Right hindlimb (tissue), 1 donor: ENCODE measurements at regions not wholly inside any gene's neighbourhood (a gene's known extent, or its start where the extent isn't known, plus 50 kb on each side); places are given as distances from the start of the nearest gene placed in this dataset.

ENCODE experiments used
- DNase-seq: peaks from one replicate; pipeline ENCODE4 v3.0.0-alpha.2; 2018

- no peak for DNase-seq
Measured at GRCh38 chr7:45235905-45236304, 78.3 kb downstream of the RAMP3 start.

- no peak for DNase-seq
Measured at GRCh38 chr7:45236666-45237065, 79.1 kb downstream of the RAMP3 start.

DNA sequence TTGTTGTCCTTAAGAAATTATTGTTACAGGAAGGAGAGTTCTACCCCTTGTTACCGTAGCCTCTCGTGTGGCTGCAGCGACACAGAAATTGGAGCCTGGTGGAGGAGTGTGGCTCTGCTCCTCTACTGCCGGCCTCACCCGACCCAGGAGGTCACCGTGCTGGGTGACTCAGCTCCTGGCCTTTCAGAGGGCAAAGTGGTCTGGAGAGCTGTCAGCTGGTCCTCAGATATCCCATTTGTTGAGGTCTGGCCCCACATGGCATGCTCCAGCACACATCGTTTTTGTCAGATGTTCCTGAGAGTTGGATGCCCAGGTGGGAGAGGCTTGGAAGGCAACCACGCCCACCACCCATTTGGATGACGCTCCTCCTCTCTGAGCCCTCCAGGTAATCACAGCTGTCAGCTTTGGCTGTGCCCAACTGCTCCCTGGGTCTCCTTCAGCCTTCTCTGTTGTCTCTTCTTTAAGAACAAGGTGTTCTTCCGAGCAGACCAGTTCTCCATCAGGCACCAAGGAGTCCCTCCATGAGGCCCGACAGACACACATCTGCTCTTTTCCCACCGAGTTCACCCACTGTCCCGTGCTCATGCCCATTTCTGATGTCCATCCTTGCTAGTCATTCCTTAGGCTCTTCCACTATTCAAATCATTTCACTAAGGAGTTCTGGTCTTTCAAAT lies 80.3 kb downstream of the RAMP3 start:
- DNase-seq, result no peak

GRCh38 chr7:45238806-45239205 lies 81.2 kb downstream of the RAMP3 start:
- no peak for DNase-seq

DNA sequence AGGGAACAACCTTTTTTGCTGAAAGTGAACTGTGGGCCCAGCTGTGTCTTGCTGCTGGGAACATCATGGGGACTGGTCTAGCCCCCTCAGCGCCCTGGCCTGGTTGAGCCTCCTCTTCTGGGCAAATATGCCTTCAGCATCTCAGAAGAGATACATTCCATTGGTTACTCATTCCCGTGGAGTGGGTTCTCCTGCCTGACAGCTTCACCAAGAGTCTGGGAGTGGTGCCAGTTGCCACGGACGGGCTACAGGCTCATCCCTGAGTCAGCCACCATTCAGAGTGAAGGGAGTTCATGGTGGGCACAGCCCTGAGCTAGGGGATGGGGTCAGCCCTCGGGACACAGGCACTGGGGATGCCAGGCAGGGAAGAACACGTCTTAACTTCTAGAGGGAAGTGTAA lies 81.9 kb downstream of the RAMP3 start:
- no peak for DNase-seq

DNA sequence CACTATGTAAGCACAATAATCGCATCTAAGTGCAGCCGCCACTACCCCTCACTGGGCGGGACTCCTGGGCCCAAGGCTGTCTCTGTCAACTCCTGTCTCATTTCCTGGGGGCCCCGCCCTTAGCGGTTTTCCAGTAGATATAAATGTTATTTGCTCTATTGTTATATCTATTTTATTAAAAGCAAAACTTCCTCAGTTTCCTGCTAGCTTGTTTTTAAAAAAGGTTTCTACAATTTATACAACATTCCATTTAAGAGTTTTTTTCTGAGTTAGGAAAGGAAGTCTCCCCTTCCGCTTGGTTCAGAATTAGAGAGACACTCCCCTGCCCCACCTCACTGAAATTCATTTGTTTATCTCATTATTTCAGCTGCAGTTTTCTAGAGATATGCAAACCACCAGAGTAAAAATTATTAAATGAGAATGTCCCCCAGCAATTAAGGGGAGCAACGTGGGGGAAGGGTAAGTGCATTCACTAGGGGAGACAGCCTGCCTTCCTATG lies 82.7 kb downstream of the RAMP3 start:
- DNase-seq, result no peak

DNA sequence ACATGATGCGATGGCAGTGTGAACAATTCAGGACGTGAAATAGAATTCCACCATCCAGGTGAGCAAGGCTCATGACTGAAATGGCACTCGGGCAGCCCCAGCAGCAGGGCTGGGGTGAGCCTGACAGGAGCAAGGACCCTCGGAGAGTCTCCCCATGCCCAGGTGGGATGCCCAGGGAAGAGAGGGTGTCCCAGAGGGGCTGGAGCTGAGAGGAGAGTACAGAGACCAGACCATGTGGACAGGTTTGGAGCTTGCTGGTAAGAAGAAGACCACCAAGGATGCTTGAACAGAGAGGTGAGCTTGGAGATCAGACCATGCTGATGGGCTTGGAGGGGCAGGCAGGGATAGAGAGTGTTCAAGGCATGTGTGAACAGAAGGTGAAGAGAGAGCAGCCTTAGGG lies 83.3 kb downstream of the RAMP3 start:
- no peak for DNase-seq

GRCh38 chr7:45241339-45242109 lies 83.9 kb downstream of the RAMP3 start:
- DNase-seq, result no peak

- no peak for DNase-seq
Measured at GRCh38 chr7:45242261-45242660, 84.7 kb downstream of the RAMP3 start.

DNA sequence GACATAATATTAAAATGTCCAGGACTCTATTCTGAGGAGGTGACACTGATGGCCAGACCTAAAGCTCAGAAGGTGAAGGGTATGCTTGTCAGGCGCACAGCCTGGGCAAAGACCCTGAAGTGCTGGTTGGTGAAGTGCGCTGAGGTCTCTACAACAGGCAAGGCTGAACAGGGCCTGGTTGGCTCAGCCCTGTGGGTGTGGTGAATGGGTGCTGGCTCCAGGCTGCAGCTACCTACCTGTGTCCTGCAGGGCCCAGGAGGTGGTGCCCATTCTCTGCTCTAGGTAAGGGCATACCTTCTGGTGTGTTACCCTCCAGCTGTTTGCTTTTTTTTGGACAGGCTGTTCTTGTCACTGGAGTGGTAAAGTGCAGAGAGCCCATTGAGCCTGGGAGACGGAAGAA lies 85.1 kb downstream of the RAMP3 start:
- DNase-seq, result no peak

- no peak for DNase-seq
Measured at GRCh38 chr7:45244981-45245380, 87.4 kb downstream of the RAMP3 start.

DNA sequence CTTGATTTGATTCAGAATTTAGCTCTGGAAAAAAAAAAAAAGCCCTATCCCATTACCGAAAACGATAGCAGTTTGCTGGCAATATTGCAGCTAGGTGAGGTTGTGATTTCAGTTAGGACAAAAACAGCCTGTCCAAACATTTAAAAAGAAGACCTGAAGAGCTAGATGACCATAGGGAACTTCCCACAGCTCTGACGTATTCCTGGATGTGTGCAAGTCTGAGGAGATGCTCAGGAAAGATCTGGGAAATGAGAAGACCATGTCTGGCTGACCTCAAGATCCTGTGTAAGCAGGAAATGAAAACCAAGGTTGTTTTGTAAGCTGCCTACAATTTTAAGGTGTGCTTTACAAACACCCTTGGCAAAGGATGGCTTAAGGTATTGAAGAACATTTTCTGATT lies 88.7 kb downstream of the RAMP3 start:
- DNase-seq, result no peak

- no peak for DNase-seq
Measured at GRCh38 chr7:45252248-45252647, 94.7 kb downstream of the RAMP3 start.

GRCh38 chr7:45252857-45253256 lies 95.3 kb downstream of the RAMP3 start:
- no peak for DNase-seq

DNA sequence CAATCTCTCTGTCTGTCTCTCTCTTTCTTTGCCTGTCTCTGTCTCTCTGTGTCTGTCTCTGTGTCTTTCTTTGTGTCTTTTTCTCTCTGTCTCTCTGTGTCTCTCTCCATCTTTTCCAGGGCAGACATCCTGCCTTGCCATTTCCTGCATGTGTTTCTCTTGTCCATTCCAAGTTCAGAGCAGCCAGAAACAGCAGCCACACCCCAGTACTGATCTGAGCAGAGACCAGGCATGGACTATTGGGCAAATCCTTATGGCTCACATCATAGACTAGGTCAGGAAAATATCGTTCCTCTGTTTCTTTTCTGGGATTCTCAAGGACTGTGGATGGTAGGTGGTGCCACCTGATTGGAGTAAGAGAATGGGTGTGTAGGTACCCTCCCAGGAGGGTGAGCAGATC lies 95.8 kb downstream of the RAMP3 start:
- no peak for DNase-seq

- DNase-seq, result no peak
Measured at GRCh38 chr7:45255187-45255586, 97.6 kb downstream of the RAMP3 start.

GRCh38 chr7:45256309-45256708 lies 98.7 kb downstream of the RAMP3 start:
- DNase-seq, result no peak

- DNase-seq, result no peak
Measured at GRCh38 chr7:45256775-45257174, 99.2 kb downstream of the RAMP3 start.

- DNase-seq, result no peak
Measured at GRCh38 chr7:45257284-45257683, 99.7 kb downstream of the RAMP3 start.

DNA sequence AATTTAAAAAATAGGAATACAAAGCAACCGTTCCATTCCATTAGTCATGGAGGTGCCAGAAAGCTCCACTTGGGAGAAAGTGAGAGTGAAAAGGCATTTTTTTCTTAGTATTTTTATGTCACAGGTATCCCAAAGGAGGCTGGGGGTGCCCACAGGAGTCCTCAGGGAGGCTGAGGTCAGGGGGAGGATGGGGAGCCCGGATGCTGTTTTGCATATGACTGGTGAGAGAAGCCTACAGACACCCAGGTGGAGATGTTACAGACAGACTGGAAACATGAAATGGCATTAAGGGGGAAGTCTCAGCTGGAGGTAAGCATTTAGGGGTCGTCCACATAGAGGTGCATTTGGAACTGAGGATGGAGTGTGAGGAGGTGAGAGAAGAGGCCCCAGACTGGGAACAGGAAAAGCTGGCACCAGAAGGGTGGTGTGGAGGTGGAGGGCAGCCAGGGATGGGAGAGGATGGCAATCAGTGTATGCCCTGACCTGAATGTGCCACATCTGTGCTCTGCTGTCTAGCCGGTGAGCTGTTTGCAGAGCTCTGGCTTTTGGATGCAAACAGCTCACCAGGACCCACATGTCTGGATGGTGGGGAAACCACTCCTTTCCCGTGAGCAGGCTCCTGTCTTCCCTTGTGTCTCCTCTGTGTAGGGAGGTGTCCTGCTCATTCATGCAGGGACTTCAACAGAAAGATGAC lies 101.1 kb downstream of the RAMP3 start:
- no peak for DNase-seq

GRCh38 chr7:45259227-45259596 lies 101.6 kb downstream of the RAMP3 start:
- DNase-seq, result no peak

DNA sequence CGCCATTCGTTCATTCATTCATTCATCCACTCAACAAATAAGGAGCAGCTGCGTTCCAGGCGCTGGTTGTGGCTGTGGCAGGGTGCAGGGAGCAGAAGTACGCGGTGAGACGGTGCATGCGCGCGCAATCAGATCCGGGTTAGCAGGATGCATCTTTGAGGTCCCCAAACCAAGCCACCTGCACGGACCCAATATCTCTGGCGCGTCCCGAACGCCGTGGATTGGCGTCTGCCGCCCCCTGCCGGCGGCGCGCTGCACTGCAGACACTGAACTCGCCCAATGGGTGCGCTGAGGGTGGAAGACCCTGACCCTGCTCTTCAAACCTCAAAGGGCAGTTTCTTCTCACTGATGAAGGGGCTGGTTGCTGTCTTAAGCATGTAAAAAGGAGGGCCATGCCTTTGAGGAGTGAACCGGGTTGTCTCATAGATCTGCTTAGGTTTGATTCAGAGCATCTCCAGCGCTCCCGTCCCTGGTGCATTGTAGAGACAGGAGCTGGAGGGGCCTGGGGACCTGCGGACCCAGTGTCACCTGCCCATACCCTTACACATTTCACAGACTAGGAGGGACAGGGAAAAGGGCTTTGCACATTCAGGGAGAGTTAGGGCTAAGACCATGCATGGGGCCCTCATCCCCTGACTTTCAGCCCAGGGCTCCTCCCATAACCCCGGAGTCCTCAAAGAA lies 102.5 kb downstream of the RAMP3 start:
- peak; percentile 49 for DNase-seq

- DNase-seq, result no peak
Measured at GRCh38 chr7:45267262-45267661, 109.7 kb downstream of the RAMP3 start.
